ENCODE measurements at regions not wholly inside any gene's neighbourhood (a gene's known extent, or its start where the extent isn't known, plus 50 kb on each side); places are given as distances from the start of the nearest gene placed in this dataset.

DNA sequence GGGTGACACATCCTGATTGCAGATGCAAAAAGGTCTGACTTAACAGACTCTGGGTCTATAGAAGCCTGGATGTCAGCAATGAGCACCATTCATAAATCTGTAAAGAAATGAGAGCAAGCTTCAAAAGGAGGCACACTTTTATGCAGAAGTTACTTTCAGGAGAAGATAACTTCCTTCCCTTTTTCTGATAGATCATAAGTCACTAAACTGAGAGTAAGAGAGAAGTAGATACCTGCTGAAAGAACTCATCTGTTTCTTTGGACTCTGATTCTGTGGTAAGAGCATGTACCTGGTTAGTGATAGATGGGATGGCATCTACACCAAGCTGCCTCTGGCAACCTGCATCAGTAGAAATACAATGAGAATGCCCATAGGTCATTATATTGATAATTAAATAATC, 525.6 kb downstream of the CETN3 start:
- no peaks in the 10 kb centered on the region for H3K4me1 ChIP-seq (ENCODE audit: insufficient read depth, insufficient read length)
- DNase-seq (ENCODE audit: low read depth, low spot score): no peak
- no peaks in the 10 kb centered on the region for H3K27me3 ChIP-seq (ENCODE audit: insufficient read depth, insufficient read length)
- H3K9me3 ChIP-seq (ENCODE audit: insufficient read depth, low read length): no peaks in the 10 kb centered on the region
- H3K4me3 ChIP-seq (ENCODE audit: insufficient read length, low read depth): no peak overlapping the region
- no peak for TF ChIP-seq YY1 (IDR thresholded peaks at IDR 0.05; ENCODE audit: insufficient read depth, insufficient read length)
- TF ChIP-seq ZNF274 (IDR thresholded peaks at IDR 0.05; ENCODE audit: low read depth, low read length): no peak
- no peak for TF ChIP-seq SUZ12 (IDR thresholded peaks at IDR 0.05; ENCODE audit: extremely low read depth, insufficient read depth, insufficient read length)
- no peaks in the 10 kb centered on the region for H3K36me3 ChIP-seq (ENCODE audit: insufficient read depth, insufficient read length, low read length)
- no peak overlapping the region for H3K9ac ChIP-seq (ENCODE audit: insufficient read length, low read depth)

DNA sequence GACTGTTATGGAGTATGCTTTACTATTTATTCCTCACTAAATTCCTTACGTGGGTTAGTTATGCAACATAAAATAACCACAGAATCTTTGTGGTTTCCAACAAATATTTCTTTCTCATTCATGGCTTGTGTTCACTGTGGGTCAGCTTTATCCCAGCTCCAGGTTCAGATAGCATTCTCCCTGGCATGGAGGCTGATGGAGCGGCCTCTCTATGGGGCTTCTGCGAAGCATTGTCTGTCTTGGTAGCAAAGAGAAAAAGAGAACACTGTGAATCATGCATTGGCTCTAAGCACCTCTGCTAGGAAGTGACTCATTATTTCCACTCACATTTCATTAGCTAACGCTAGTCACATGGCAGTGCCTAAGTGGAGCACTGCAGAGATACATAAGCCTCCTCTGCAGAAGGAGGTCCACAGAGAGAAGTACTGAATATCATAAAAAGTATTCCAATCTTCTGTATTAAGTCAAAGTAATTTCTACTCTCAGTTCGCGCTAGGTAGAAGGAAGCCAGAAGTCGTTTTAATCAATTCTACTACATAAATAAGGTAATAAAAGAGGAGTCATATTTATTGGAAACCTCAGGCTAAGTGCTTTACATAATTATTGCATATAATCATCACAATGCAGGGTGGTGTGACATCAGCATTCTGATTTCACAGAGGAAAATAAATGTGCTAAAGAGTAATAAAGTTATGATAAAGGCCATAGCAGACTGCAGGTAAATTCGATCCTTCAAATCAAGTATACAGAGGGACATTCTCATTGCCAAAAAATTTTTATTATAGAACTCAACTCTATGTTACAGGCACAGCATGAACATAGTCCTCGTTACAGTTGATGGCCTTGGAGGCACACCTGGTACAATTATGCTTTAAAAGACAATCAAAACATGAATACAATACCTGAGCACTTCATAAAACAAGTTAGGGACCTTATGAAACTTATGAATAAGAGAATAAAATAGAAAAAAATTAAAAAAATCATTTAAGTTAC, 531.1 kb downstream of the CETN3 start:
- Histone ChIP-seq H3K9me3 (ENCODE audit: insufficient read depth, low read length) (no peaks in the 10 kb centered on the region), H3K36me3 (ENCODE audit: insufficient read depth, insufficient read length, low read length) (no peaks in the 10 kb centered on the region), H3K27me3 (ENCODE audit: insufficient read depth, insufficient read length) (no peaks in the 10 kb centered on the region), H3K9ac (ENCODE audit: insufficient read length, low read depth) (no peak overlapping the region), H3K4me3 (ENCODE audit: insufficient read length, low read depth) (no peak overlapping the region), H3K4me1 (ENCODE audit: insufficient read depth, insufficient read length) (no peaks in the 10 kb centered on the region)
- no peak for DNase-seq (ENCODE audit: low read depth, low spot score)
- TF ChIP-seq ZNF274 (IDR thresholded peaks at IDR 0.05; ENCODE audit: low read depth, low read length) (no peak), YY1 (IDR thresholded peaks at IDR 0.05; ENCODE audit: insufficient read depth, insufficient read length) (no peak), SUZ12 (IDR thresholded peaks at IDR 0.05; ENCODE audit: extremely low read depth, insufficient read depth, insufficient read length) (no peak)

- no peaks in the 10 kb centered on the region for H3K27me3 ChIP-seq (ENCODE audit: insufficient read depth, insufficient read length)
- TF ChIP-seq YY1 (IDR thresholded peaks at IDR 0.05; ENCODE audit: insufficient read depth, insufficient read length) (no peak), ZNF274 (IDR thresholded peaks at IDR 0.05; ENCODE audit: low read depth, low read length) (no peak), SUZ12 (IDR thresholded peaks at IDR 0.05; ENCODE audit: extremely low read depth, insufficient read depth, insufficient read length) (no peak)
- no peak for DNase-seq (ENCODE audit: low read depth, low spot score)
- H3K9me3 ChIP-seq (ENCODE audit: insufficient read depth, low read length): no peaks in the 10 kb centered on the region
- no peaks in the 10 kb centered on the region for H3K4me1 ChIP-seq (ENCODE audit: insufficient read depth, insufficient read length)
- H3K4me3 ChIP-seq (ENCODE audit: insufficient read length, low read depth): no peak overlapping the region
- H3K9ac ChIP-seq (ENCODE audit: insufficient read length, low read depth): no peak overlapping the region
- no peaks in the 10 kb centered on the region for H3K36me3 ChIP-seq (ENCODE audit: insufficient read depth, insufficient read length, low read length)
Observed at GRCh38 chr5:89871906-89872305, 537.6 kb downstream of the CETN3 start.

GRCh38 chr5:89869346-89869745, 540.2 kb downstream of the CETN3 start:
- Histone ChIP-seq H3K27me3 (ENCODE audit: insufficient read depth, insufficient read length) (no peaks in the 10 kb centered on the region), H3K9ac (ENCODE audit: insufficient read length, low read depth) (no peak overlapping the region), H3K36me3 (ENCODE audit: insufficient read depth, insufficient read length, low read length) (no peaks in the 10 kb centered on the region), H3K4me1 (ENCODE audit: insufficient read depth, insufficient read length) (no peaks in the 10 kb centered on the region), H3K9me3 (ENCODE audit: insufficient read depth, low read length) (no peaks in the 10 kb centered on the region), H3K4me3 (ENCODE audit: insufficient read length, low read depth) (no peak overlapping the region)
- DNase-seq (ENCODE audit: low read depth, low spot score): no peak
- TF ChIP-seq ZNF274 (IDR thresholded peaks at IDR 0.05; ENCODE audit: low read depth, low read length): no peak
- TF ChIP-seq YY1 (IDR thresholded peaks at IDR 0.05; ENCODE audit: insufficient read depth, insufficient read length): no peak
- TF ChIP-seq SUZ12 (IDR thresholded peaks at IDR 0.05; ENCODE audit: extremely low read depth, insufficient read depth, insufficient read length): no peak

DNA sequence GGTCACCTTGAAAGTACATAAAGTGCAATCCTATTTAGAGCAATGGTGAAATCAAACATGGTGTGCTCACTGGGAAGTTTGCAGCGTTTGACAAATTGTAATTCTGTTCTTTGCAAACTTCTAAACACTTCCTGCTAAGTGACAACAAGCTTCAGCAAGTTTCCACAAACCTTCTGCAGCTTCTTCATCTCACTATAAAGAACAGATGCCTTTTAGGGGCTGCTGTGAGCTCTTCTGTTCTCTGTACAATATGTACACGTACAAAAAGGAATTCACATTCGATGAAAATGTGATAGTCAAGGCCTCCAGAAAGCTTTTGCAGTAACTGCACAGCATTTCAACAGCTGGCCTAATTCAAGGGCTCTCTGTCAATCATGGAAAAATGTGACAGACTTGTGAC, 543.1 kb downstream of the CETN3 start:
- Histone ChIP-seq H3K4me3 (ENCODE audit: insufficient read length, low read depth) (no peak overlapping the region), H3K9ac (ENCODE audit: insufficient read length, low read depth) (no peak overlapping the region), H3K4me1 (ENCODE audit: insufficient read depth, insufficient read length) (no peaks in the 10 kb centered on the region), H3K9me3 (ENCODE audit: insufficient read depth, low read length) (no peaks in the 10 kb centered on the region), H3K27me3 (ENCODE audit: insufficient read depth, insufficient read length) (no peaks in the 10 kb centered on the region), H3K36me3 (ENCODE audit: insufficient read depth, insufficient read length, low read length) (no peaks in the 10 kb centered on the region)
- no peak for DNase-seq (ENCODE audit: low read depth, low spot score)
- TF ChIP-seq SUZ12 (IDR thresholded peaks at IDR 0.05; ENCODE audit: extremely low read depth, insufficient read depth, insufficient read length) (no peak), ZNF274 (IDR thresholded peaks at IDR 0.05; ENCODE audit: low read depth, low read length) (no peak)

DNA sequence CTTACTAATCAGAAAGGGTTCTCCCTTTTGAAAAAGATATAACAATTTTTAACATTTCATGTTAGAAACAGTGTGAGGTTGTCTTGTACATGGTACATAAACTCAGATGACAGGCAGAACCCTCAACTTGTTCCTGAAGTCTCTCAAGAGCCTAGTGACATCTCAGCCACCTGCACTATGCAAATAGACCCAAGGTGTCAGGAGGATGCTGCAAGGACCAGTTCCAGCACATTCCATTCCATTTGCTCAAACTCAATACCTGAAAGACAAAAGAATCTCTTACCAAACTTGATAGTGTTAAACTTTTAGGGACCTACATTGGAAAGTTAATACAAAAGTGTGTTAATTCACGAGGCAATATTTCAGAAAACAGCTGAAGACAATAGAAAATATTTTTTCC, 544.6 kb downstream of the CETN3 start:
- no peak for DNase-seq (ENCODE audit: low read depth, low spot score)
- H3K4me1 ChIP-seq (ENCODE audit: insufficient read depth, insufficient read length): no peaks in the 10 kb centered on the region
- H3K4me3 ChIP-seq (ENCODE audit: insufficient read length, low read depth): no peak overlapping the region
- H3K9me3 ChIP-seq (ENCODE audit: insufficient read depth, low read length): no peaks in the 10 kb centered on the region
- H3K36me3 ChIP-seq (ENCODE audit: insufficient read depth, insufficient read length, low read length): no peaks in the 10 kb centered on the region
- no peaks in the 10 kb centered on the region for H3K27me3 ChIP-seq (ENCODE audit: insufficient read depth, insufficient read length)
- H3K9ac ChIP-seq (ENCODE audit: insufficient read length, low read depth): no peak overlapping the region
- TF ChIP-seq YY1 (IDR thresholded peaks at IDR 0.05; ENCODE audit: insufficient read depth, insufficient read length) (no peak), SUZ12 (IDR thresholded peaks at IDR 0.05; ENCODE audit: extremely low read depth, insufficient read depth, insufficient read length) (no peak), ZNF274 (IDR thresholded peaks at IDR 0.05; ENCODE audit: low read depth, low read length) (no peak)

- no peaks in the 10 kb centered on the region for H3K4me1 ChIP-seq (ENCODE audit: insufficient read depth, insufficient read length)
- H3K4me3 ChIP-seq (ENCODE audit: insufficient read length, low read depth): no peak overlapping the region
- H3K36me3 ChIP-seq (ENCODE audit: insufficient read depth, insufficient read length, low read length): no peaks in the 10 kb centered on the region
- DNase-seq (ENCODE audit: low read depth, low spot score): no peak
- TF ChIP-seq ZNF274 (IDR thresholded peaks at IDR 0.05; ENCODE audit: low read depth, low read length): no peak
- no peak for TF ChIP-seq SUZ12 (IDR thresholded peaks at IDR 0.05; ENCODE audit: extremely low read depth, insufficient read depth, insufficient read length)
- TF ChIP-seq YY1 (IDR thresholded peaks at IDR 0.05; ENCODE audit: insufficient read depth, insufficient read length): no peak
- no peak overlapping the region for H3K9ac ChIP-seq (ENCODE audit: insufficient read length, low read depth)
- H3K9me3 ChIP-seq (ENCODE audit: insufficient read depth, low read length): no peaks in the 10 kb centered on the region
- no peaks in the 10 kb centered on the region for H3K27me3 ChIP-seq (ENCODE audit: insufficient read depth, insufficient read length)
Observed at GRCh38 chr5:89857790-89858189, 551.8 kb downstream of the CETN3 start.

Data from NT2/D1 (cell line).